ENCODE measurements at regions not wholly inside any gene's neighbourhood (a gene's known extent, or its start where the extent isn't known, plus 50 kb on each side); places are given as distances from the start of the nearest gene placed in this dataset.

GRCh38 chr1:3981746-3982505 is 81.9 kb upstream of the C1orf174 start:
- no peak for TF ChIP-seq CTCF (IDR thresholded peaks at IDR 0.05; ENCODE audit: low read depth, low read length, poor library complexity, severe bottlenecking)
- TF ChIP-seq EZH2phosphoT487 (IDR thresholded peaks at IDR 0.05; ENCODE audit: borderline replicate concordance, low read length) = no peak

Measured in DOHH2 (cell line).